ENCODE measurements at regions not wholly inside any gene's neighbourhood (a gene's known extent, or its start where the extent isn't known, plus 50 kb on each side); places are given as distances from the start of the nearest gene placed in this dataset.

DNA sequence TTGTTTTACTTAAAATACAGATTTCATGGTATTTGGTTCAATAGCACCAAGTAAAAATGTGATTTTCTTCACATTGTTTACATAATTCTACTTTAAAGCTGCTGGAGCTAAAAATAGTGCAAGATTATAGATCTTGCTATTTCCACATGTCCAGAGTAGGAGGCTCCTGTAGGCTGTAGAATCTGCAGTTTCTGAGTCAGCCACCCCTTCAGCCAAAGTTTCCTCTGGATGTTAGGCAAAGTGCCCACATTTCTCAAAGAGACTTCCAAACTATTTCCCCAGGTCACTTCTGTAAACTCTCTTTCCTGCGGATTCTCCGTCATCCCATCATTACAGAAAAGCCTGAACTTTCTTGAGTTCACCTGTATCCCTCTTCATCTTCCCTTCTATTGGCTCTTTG lies 342.5 kb upstream of the FSTL5 start:
- no peak for TF ChIP-seq POLR2A (IDR thresholded peaks at IDR 0.05)
- TF ChIP-seq, protein P1, sequence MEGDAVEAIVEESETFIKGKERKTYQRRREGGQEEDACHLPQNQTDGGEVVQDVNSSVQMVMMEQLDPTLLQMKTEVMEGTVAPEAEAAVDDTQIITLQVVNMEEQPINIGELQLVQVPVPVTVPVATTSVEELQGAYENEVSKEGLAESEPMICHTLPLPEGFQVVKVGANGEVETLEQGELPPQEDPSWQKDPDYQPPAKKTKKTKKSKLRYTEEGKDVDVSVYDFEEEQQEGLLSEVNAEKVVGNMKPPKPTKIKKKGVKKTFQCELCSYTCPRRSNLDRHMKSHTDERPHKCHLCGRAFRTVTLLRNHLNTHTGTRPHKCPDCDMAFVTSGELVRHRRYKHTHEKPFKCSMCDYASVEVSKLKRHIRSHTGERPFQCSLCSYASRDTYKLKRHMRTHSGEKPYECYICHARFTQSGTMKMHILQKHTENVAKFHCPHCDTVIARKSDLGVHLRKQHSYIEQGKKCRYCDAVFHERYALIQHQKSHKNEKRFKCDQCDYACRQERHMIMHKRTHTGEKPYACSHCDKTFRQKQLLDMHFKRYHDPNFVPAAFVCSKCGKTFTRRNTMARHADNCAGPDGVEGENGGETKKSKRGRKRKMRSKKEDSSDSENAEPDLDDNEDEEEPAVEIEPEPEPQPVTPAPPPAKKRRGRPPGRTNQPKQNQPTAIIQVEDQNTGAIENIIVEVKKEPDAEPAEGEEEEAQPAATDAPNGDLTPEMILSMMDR (IDR thresholded peaks at IDR 0.05): no peak
